ENCODE measurements at regions not wholly inside any gene's neighbourhood (a gene's known extent, or its start where the extent isn't known, plus 50 kb on each side); places are given as distances from the start of the nearest gene placed in this dataset.

DNA sequence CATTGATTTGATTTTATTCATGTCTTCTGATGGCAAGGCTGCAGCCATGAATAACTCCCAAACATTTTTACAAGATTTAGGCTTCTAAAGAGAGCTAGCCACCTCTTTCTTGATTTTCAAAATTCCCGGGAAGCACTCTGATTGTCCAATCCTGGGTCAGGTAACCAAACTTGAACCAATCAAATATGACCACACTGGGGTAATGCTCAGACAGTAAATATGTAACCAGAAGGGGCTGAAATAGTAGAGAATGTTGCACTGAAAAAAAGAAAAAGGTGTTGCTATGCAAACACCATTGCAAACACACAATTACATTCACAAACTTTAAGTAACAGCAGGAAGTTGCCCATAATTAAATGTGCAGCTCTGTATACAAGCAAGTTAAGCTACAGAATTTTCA lies 112.9 kb upstream of the IQCM start:
- DNase-seq (ENCODE audit: low read depth): no peak

GRCh38 chr4:149931431-149931830 lies 115.8 kb upstream of the IQCM start:
- no peak for DNase-seq (ENCODE audit: low read depth)

GRCh38 chr4:149932188-149932587 lies 116.5 kb upstream of the IQCM start:
- no peak for DNase-seq (ENCODE audit: low read depth)

DNA sequence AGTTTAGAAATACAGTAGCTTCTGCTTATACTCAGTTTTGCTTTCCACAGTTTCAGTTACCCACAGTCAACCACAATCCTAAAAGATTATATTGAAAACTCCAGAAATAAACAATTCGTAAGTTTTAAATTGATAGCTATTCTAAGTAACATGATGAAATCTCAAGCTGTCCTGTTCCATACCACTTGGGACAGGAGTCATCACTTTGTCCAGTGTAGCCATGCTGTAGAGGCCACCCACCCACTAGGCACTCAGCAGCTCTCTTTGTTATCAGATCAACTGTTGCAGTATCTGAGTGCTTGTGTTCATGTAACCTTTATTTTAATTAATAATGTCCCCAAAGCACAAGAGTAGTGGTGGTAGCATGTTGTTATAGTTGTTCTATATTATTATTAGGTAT lies 117.5 kb upstream of the IQCM start:
- DNase-seq (ENCODE audit: low read depth): no peak

DNA sequence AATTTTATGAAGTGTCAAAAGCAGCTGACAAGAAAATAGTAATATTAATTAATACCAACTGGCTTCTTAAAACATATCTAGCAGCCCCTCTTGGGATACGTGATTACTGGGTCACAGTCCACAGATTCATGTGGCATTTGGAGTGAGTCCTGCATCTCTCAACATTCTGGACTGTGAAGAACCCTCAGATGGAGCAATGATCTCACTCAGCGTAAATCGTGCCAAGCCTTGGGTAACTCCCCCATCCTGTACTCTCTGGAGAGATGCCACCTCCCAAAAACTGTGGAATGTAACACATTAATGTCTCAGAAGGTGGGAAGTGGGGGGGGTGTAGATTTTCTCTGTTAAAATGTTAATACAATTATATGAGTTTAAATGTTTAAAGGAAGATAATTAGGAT lies 118.2 kb upstream of the IQCM start:
- no peak for DNase-seq (ENCODE audit: low read depth)

- DNase-seq (ENCODE audit: low read depth): no peak
Observed at GRCh38 chr4:149949381-149949780, 128.9 kb upstream of the DCLK2 start.

- no peak for DNase-seq (ENCODE audit: low read depth)
Observed at GRCh38 chr4:149951152-149951900, 126.9 kb upstream of the DCLK2 start.

DNA sequence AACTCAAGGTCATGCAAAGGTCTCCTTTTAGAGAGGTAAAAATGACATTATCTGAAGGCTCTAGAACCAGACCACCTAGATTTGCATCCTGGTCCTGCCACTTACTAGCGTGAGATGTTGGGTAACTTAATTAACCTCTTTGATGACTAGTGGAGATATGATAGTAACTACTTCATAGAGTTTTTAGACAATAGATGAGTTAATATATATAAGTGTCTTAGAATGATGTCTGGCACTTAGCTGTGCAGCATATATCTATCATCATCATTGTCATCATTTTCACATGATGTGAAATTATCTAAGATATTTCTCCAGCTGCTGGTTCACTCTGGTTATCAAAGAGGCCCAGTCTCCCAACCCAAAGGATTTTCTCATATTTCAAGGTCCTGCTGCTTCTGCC lies 126.1 kb upstream of the DCLK2 start:
- no peak for DNase-seq (ENCODE audit: low read depth)

GRCh38 chr4:149952716-149953115 lies 125.5 kb upstream of the DCLK2 start:
- DNase-seq (ENCODE audit: low read depth): no peak

- DNase-seq (ENCODE audit: low read depth): no peak
Observed at GRCh38 chr4:149955780-149956390, 122.4 kb upstream of the DCLK2 start.

- DNase-seq (ENCODE audit: low read depth): no peak
Observed at GRCh38 chr4:149956678-149957077, 121.6 kb upstream of the DCLK2 start.

DNA sequence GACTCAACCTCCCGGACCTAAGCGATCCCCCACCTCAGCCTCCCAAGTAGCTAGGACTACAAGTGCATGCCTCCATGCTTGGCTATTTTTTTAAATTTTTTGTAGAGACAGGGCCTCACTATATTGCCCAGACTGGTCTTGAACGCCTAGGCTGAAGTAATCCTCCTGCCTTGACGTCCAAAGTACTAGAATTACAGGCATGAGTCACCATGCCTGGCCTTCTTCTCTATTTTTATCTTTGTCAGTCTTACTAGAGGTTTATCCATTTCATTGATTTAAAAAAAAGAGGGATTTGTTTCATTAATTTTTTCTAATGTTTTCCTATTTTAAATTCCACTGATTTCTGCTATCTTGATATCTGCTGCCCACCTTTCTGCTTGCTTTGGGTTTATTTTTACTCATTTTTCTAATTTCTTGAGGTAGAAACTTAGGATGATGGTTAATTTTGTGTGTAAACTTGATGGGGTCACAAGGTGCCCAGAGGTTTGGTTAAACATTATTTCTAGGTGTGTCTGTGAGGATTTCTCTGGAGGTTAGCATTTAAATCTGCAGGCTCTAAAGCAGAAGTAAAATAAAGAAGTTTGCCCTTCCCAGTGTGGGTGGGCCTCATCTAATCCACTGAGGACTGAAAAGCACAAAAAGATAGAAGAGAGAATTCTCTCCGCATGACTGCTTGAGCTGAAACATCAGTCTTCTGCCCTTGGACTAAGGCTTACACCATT lies 116.2 kb upstream of the DCLK2 start:
- DNase-seq (ENCODE audit: low read depth): no peak

DNA sequence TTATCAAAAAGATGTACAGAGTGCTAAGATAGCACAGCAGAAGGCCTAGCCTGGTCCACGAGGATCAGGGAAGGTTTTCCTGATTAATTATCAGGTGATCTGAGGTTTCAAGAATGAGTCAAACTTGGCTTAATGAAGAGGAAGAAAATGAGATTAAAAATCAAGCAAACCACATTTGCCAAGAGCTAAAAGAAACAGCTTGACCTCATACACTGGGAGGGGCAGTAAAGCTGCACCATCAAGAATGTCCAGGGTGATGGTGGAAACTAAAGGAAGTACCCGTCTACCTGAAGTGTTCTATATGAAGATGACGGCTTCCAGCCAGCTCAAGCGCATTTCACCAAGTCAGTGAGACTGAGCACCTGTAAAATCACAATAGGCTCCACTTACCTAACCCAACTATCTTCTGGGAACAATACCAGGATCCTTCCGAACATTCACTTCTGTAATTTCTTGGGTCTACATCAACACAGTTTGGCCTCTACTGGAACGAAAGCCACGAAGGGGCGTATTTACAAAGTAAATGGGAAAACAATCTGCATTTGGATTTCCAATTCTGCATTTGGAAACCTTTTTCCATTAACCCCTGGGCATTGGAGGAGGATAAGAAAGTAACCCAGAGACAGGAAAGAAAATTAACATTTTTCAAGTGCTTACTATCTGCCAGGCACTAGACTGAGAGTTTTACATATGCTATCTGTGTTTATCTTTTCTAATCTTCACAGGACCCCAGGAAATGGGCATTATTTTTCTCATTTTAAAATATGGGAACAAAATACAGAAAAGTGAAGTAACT lies 114.0 kb upstream of the DCLK2 start:
- no peak for DNase-seq (ENCODE audit: low read depth)

- no peak for DNase-seq (ENCODE audit: low read depth)
Observed at GRCh38 chr4:149965206-149965605, 113.0 kb upstream of the DCLK2 start.

- no peak for DNase-seq (ENCODE audit: low read depth)
Observed at GRCh38 chr4:149972407-149972806, 105.8 kb upstream of the DCLK2 start.

DNA sequence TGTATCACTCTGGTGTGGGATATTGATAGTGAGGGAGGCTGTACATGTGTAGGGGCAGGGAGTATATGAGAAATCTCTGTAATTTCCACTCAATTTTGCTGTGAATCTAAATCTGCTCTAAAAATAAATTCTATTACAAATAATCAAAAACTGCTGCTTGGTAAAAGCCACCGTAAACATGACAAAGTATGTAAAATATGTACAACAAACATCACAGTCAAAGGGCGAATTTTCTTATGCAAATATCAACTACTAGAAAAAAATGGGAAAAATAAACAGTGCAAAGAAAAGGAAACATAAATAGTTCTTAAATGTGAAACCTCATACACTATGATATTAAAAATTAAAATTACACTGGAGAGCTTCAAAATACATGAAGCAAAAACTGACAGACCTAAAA lies 105.1 kb upstream of the DCLK2 start:
- no peak for DNase-seq (ENCODE audit: low read depth)

- no peak for DNase-seq (ENCODE audit: low read depth)
Observed at GRCh38 chr4:149975172-149975571, 103.1 kb upstream of the DCLK2 start.

DNA sequence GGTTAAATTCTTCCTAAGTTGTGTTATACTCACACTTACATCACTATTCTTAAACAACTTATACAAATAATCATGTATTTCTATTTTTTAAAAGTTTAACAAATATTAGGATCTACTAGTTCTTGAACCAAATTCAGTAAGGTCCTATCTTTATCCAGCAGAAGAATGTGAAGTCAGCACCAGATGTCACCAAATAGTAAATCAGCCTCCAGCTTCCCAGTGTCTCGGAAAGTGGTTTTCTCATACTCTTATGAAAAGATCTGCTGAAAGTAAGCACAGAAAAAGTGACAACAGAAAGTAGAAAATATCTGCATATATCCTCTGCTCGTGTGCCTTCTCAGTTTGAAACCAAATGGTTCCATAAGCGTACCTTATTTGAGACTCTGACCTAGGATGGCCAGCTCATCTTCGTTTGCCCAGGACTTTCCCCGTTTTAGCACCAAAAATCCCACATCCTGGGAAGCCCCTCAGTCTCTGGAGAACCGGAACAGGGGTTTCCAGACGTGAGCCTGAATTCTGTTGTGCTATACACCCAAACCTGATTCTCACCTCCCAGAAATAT lies 98.0 kb upstream of the DCLK2 start:
- no peak for DNase-seq (ENCODE audit: low read depth)

GRCh38 chr4:149980941-149981340 lies 97.3 kb upstream of the DCLK2 start:
- peak; percentile 0 for DNase-seq (ENCODE audit: low read depth)

DNA sequence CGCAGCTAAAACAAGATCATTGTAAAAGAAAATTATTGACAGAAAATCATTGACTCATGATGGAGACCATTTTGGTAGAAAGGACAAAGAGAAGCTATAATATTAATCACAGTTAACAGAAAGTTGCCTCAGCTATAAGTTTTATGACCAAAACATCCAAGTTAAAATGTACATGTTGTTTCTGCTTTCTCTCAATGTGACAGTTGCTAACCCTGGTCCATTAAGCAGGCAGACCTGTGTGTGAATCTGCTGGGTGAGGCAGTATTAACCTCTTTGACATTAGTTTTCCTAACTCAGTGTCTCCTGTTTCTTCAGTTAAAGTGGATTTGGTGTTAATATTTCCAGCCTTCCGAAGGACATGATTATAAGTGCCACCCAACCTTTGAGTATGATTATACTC lies 94.8 kb upstream of the DCLK2 start:
- DNase-seq (ENCODE audit: low read depth): no peak

- DNase-seq (ENCODE audit: low read depth): no peak
Observed at GRCh38 chr4:149983931-149984330, 94.3 kb upstream of the DCLK2 start.

DNA sequence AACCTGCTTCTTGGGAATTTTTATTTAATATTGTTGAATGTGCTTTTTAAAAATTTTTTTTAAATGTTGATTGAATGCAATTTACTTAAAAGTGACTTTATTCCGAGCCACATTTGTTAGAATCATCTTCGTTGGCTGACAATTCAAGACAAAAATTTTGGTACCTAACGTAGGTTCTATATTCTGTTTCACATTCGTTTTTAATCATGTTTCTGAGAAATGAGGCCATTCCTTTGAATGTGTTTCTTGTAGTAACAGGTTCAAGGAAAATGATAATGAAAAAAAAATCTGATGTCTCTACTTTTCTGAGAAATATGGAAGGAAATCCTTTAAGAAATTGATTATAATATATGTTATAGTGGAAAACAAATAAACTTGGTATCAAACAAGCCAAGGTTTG lies 92.3 kb upstream of the DCLK2 start:
- no peak for DNase-seq (ENCODE audit: low read depth)

All from T-helper 22 cell (primary cell).